ENCODE measurements at regions not wholly inside any gene's neighbourhood (a gene's known extent, or its start where the extent isn't known, plus 50 kb on each side); places are given as distances from the start of the nearest gene placed in this dataset.

DNA sequence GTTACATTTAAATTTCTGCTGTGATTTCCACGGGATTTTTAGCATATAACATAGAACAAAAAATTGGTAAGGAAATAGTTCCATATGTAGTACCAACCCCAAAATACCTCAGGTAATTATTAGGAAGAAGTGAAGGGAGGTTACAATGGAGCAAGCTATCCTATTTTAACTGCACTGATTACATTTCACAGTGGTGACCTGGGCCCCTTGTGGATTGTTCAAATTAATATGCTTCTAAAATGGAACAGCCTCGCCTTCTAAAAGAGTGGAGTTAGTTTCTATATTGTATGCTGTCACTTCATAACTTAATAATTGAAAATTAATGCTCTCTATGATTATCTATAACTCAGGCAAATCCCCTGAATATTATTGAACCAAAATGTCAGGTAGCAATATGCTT is 651.7 kb upstream of the GBE1 start:
- TF ChIP-seq, protein P1, sequence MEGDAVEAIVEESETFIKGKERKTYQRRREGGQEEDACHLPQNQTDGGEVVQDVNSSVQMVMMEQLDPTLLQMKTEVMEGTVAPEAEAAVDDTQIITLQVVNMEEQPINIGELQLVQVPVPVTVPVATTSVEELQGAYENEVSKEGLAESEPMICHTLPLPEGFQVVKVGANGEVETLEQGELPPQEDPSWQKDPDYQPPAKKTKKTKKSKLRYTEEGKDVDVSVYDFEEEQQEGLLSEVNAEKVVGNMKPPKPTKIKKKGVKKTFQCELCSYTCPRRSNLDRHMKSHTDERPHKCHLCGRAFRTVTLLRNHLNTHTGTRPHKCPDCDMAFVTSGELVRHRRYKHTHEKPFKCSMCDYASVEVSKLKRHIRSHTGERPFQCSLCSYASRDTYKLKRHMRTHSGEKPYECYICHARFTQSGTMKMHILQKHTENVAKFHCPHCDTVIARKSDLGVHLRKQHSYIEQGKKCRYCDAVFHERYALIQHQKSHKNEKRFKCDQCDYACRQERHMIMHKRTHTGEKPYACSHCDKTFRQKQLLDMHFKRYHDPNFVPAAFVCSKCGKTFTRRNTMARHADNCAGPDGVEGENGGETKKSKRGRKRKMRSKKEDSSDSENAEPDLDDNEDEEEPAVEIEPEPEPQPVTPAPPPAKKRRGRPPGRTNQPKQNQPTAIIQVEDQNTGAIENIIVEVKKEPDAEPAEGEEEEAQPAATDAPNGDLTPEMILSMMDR (IDR thresholded peaks at IDR 0.05) = no peak
- no peak for TF ChIP-seq POLR2A (IDR thresholded peaks at IDR 0.05)

Measured in Peyer's patch (tissue), 4 donors.